ENCODE measurements at regions not wholly inside any gene's neighbourhood (a gene's known extent, or its start where the extent isn't known, plus 50 kb on each side); places are given as distances from the start of the nearest gene placed in this dataset.

DNA sequence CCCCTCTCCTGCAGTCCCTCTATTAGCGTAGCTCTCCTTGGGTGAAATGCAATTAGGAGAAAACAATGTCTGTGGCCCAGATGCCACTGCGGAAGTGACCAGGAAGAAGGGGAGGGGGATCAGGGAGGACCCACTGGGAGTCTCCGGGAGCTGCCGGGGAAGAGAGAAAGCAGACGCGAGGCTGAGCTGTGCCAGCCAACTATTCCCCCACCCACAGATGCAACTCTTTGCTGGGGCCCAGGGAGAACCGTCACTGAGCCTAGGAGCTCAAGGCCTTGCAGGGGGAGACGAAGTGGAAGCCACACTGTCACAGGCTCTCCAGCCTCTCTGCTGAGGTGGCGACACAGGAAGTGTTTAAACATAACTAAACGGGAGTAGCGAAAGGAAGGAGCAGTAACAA lies 149.2 kb downstream of the BCOR start:
- TF ChIP-seq CREB1 (IDR thresholded peaks at IDR 0.05; ENCODE audit: low read depth), result no peak
- no peak for TF ChIP-seq TAF1 (IDR thresholded peaks at IDR 0.05; ENCODE audit: low read depth)
- TF ChIP-seq REST (IDR thresholded peaks at IDR 0.05; ENCODE audit: low read depth), result no peak
- no peak for TF ChIP-seq EP300 (IDR thresholded peaks at IDR 0.05; ENCODE audit: borderline replicate concordance)
- TF ChIP-seq, protein P1, sequence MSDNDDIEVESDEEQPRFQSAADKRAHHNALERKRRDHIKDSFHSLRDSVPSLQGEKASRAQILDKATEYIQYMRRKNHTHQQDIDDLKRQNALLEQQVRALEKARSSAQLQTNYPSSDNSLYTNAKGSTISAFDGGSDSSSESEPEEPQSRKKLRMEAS (IDR thresholded peaks at IDR 0.05), result no peak
- no peak for TF ChIP-seq YY1 (IDR thresholded peaks at IDR 0.05; ENCODE audit: low read depth)
- no peak for TF ChIP-seq ZBTB7A (IDR thresholded peaks at IDR 0.05; ENCODE audit: low read depth)
- TF ChIP-seq EGR1 (IDR thresholded peaks at IDR 0.05), result no peak
- TF ChIP-seq TCF12 (IDR thresholded peaks at IDR 0.05; ENCODE audit: low read depth), result no peak
- TF ChIP-seq TEAD4 (IDR thresholded peaks at IDR 0.05), result no peak

Measured in Ishikawa (cell line).